Astrocyte (in vitro differentiated cells and primary cell): ENCODE measurements at regions not wholly inside any gene's neighbourhood (a gene's known extent, or its start where the extent isn't known, plus 50 kb on each side); places are given as distances from the start of the nearest gene placed in this dataset.

Experiments
- DNase-seq: peaks from one replicate; pipeline ENCODE4 v3.0.0-alpha.2; 2010; ENCODE audit warnings: low read depth
- FAIRE-seq: peaks from 2 replicates; lab custom pipeline; 2011; peaks lifted over from hg19 to GRCh38; lab: Jason Lieb, UNC
- H2AFZ ChIP-seq: 2 replicates; pipeline ENCODE4 v1.6.0; 2012; ENCODE audit warnings: low read depth, low read length, inconsistent platforms
- H3K27ac ChIP-seq: 2 replicates; pipeline ENCODE4 v1.5.1; 2011; ENCODE audit warnings: low read depth, low read length, inconsistent platforms
- H3K27me3 ChIP-seq: 2 replicates; pipeline ENCODE4 v1.6.0; 2011; ENCODE audit warnings: low read length, inconsistent platforms; ENCODE audit not compliant: insufficient read depth
- H3K36me3 ChIP-seq: 2 replicates; pipeline ENCODE4 v1.5.1; 2011; ENCODE audit warnings: low read length, inconsistent platforms; ENCODE audit not compliant: insufficient read depth
- H3K4me1 ChIP-seq: 2 replicates; pipeline ENCODE4 v1.5.1; 2011; ENCODE audit warnings: low read length, inconsistent platforms; ENCODE audit not compliant: insufficient read depth
- H3K4me2 ChIP-seq: 2 replicates; pipeline ENCODE4 v1.6.0; 2012; ENCODE audit warnings: low read length, inconsistent platforms
- H3K4me3 ChIP-seq: 2 replicates; pipeline ENCODE4 v1.5.1; 2011; ENCODE audit warnings: low read depth, mild to moderate bottlenecking, low read length, inconsistent platforms; ENCODE audit not compliant: insufficient read depth
- H3K79me2 ChIP-seq: 2 replicates; pipeline ENCODE4 v1.6.0; 2012; ENCODE audit warnings: mild to moderate bottlenecking, low read length, inconsistent platforms; ENCODE audit not compliant: insufficient read depth
- H3K9ac ChIP-seq: 2 replicates; pipeline ENCODE4 v1.6.0; 2012; ENCODE audit warnings: mild to moderate bottlenecking, low read length, inconsistent platforms
- H3K9me3 ChIP-seq: 2 replicates; pipeline ENCODE4 v1.5.1; 2012; ENCODE audit warnings: low read depth, mild to moderate bottlenecking, low read length, inconsistent platforms; ENCODE audit not compliant: insufficient read depth
- H4K20me1 ChIP-seq: 2 replicates; pipeline ENCODE4 v1.6.0; 2012; ENCODE audit warnings: low read length, inconsistent platforms; ENCODE audit not compliant: insufficient read depth
- H3K27ac Mint-ChIP-seq: one replicate; pipeline ENCODE4 v1.8.0; 2021; ENCODE audit warnings: mild to moderate bottlenecking, mixed read lengths; ENCODE audit not compliant: unreplicated experiment
- H3K27me3 Mint-ChIP-seq: one replicate; pipeline ENCODE4 v1.8.0; 2021; ENCODE audit warnings: low read depth, mixed read lengths; ENCODE audit not compliant: unreplicated experiment
- H3K36me3 Mint-ChIP-seq: one replicate; pipeline ENCODE4 v1.8.0; 2021; ENCODE audit warnings: low read depth, mixed read lengths; ENCODE audit not compliant: unreplicated experiment
- H3K4me1 Mint-ChIP-seq: one replicate; pipeline ENCODE4 v1.8.0; 2021; ENCODE audit warnings: low read depth, mixed read lengths; ENCODE audit not compliant: unreplicated experiment
- H3K4me3 Mint-ChIP-seq: one replicate; pipeline ENCODE4 v1.8.0; 2021; ENCODE audit warnings: mild to moderate bottlenecking, moderate library complexity, mixed read lengths; ENCODE audit not compliant: unreplicated experiment
- H3K9me3 Mint-ChIP-seq: one replicate; pipeline ENCODE4 v1.8.0; 2021; ENCODE audit warnings: mild to moderate bottlenecking, mixed read lengths; ENCODE audit not compliant: unreplicated experiment
- EZH2 ChIP-seq: IDR thresholded peaks from 2 replicates; pipeline ENCODE4 v1.6.1; 2012; ENCODE audit warnings: mild to moderate bottlenecking, low read length, inconsistent platforms; ENCODE audit not compliant: insufficient read depth
- TF ChIP-seq, protein P1 (sequence below): IDR thresholded peaks from 2 replicates; pipeline ENCODE4 v1.5.1; 2011; ENCODE audit warnings: low read depth, mild to moderate bottlenecking, inconsistent platforms, low read length, moderate library complexity; ENCODE audit not compliant: insufficient read depth

DNA sequence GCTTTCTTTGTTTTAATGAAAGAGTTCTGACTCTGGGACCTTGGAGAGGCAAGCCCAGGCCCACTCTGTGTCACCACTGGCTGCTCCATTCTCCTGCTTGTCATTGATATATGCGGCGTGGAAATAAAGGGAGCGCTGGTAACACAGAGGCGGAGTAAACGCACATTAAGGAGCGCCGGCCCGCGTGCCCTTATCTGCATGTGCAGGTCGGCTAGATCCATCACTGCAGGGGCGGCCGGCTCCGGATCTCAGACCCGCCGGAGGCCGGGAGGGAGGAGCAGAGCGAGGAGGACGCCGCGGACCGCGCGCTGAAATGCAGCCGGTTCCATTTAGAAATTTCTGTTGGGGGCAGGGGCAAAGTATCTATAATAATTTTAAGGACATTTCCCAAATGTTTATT is 70.8 kb downstream of the MRPL36 start:
- DNase-seq (no peak), FAIRE-seq (no peak)
- H3K4me3 ChIP-seq, result no peak overlapping the region
- H3K27me3 Mint-ChIP-seq, result peaks cover 28% of the 10 kb centered on the region
- H3K27ac ChIP-seq, result no peak overlapping the region
- no peak overlapping the region for H3K4me2 ChIP-seq
- no peaks in the 10 kb centered on the region for H3K4me1 Mint-ChIP-seq
- no peaks in the 10 kb centered on the region for H4K20me1 ChIP-seq
- no peak overlapping the region for H3K4me3 Mint-ChIP-seq
- TF ChIP-seq, protein P1, sequence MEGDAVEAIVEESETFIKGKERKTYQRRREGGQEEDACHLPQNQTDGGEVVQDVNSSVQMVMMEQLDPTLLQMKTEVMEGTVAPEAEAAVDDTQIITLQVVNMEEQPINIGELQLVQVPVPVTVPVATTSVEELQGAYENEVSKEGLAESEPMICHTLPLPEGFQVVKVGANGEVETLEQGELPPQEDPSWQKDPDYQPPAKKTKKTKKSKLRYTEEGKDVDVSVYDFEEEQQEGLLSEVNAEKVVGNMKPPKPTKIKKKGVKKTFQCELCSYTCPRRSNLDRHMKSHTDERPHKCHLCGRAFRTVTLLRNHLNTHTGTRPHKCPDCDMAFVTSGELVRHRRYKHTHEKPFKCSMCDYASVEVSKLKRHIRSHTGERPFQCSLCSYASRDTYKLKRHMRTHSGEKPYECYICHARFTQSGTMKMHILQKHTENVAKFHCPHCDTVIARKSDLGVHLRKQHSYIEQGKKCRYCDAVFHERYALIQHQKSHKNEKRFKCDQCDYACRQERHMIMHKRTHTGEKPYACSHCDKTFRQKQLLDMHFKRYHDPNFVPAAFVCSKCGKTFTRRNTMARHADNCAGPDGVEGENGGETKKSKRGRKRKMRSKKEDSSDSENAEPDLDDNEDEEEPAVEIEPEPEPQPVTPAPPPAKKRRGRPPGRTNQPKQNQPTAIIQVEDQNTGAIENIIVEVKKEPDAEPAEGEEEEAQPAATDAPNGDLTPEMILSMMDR, result no peak
- no peak for TF ChIP-seq EZH2
- no peaks in the 10 kb centered on the region for H3K27me3 ChIP-seq
- H3K9me3 Mint-ChIP-seq, result no peaks in the 10 kb centered on the region
- no peak overlapping the region for H2AFZ ChIP-seq
- H3K27ac Mint-ChIP-seq, result no peak overlapping the region
- no peaks in the 10 kb centered on the region for H3K36me3 ChIP-seq
- no peaks in the 10 kb centered on the region for H3K36me3 Mint-ChIP-seq
- H3K4me1 ChIP-seq, result no peaks in the 10 kb centered on the region
- no peaks in the 10 kb centered on the region for H3K79me2 ChIP-seq
- H3K9ac ChIP-seq, result no peak overlapping the region
- H3K9me3 ChIP-seq, result no peaks in the 10 kb centered on the region

DNA sequence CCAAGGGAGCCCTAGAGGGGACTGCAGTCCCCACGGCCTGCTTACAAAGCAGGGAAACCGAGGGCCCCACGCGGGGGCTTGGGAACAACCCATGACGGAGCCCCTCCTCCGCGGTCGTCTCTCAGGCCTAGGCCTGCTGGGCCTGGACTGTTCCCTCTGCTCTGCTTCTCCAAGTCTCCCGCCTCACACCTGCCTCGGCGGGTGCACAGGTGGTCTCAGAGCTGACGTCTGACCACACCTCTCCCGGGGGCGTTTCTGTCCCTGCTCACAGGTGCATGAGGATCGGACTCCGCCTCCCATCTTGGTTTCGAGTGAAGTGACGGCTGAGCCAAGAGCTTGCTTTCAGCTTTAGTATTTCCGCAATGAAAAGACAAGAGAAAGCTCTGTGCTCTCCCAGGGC is 72.1 kb downstream of the MRPL36 start:
- no peaks in the 10 kb centered on the region for H3K36me3 Mint-ChIP-seq

DNA sequence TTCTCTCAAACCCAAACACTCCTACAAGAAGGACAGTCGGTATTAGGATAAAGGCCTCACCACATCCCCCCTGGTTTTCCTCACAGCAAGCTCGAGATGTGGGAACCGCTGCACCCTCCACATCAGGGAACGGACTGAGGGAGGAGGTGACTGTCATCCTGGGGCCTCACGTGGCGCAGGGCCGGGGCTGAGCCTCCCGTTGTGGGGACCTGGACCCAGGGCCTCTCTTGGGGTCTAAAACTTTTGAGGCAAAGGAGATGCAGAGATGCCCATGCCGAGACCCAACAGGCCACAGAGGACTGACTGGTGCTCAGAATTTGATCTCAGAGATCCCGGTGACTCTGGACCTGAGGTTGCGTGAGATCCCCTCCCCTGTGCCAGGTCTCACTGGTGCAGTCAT is 72.7 kb downstream of the MRPL36 start:
- TF ChIP-seq, protein P1, result no peak
- no peak for TF ChIP-seq EZH2
- Mint-ChIP-seq H3K4me1 (no peaks in the 10 kb centered on the region), H3K36me3 (no peaks in the 10 kb centered on the region), H3K4me3 (no peak overlapping the region), H3K9me3 (no peaks in the 10 kb centered on the region), H3K27me3 (peaks cover 24% of the 10 kb centered on the region), H3K27ac (no peak overlapping the region)
- Histone ChIP-seq H3K4me1 (no peaks in the 10 kb centered on the region), H4K20me1 (no peaks in the 10 kb centered on the region), H3K27me3 (no peaks in the 10 kb centered on the region), H3K27ac (no peak overlapping the region), H3K4me3 (no peak overlapping the region), H2AFZ (no peak overlapping the region), H3K79me2 (no peaks in the 10 kb centered on the region), H3K36me3 (no peaks in the 10 kb centered on the region), H3K4me2 (no peak overlapping the region), H3K9ac (no peak overlapping the region), H3K9me3 (no peaks in the 10 kb centered on the region)
- no peak for DNase-seq
- no peak for FAIRE-seq

More for the DNA sequence above, 72.1 kb downstream of the MRPL36 start:
- H4K20me1 ChIP-seq, result no peaks in the 10 kb centered on the region
- Mint-ChIP-seq H3K4me1 (no peaks in the 10 kb centered on the region), H3K27ac (no peak overlapping the region), H3K9me3 (no peaks in the 10 kb centered on the region), H3K4me3 (no peak overlapping the region), H3K27me3 (peaks cover 26% of the 10 kb centered on the region)
- no peaks in the 10 kb centered on the region for H3K4me1 ChIP-seq
- FAIRE-seq (no peak), DNase-seq (no peak)
- no peaks in the 10 kb centered on the region for H3K79me2 ChIP-seq
- H2AFZ ChIP-seq, result no peak overlapping the region
- no peak overlapping the region for H3K4me2 ChIP-seq
- no peaks in the 10 kb centered on the region for H3K9me3 ChIP-seq
- no peak overlapping the region for H3K9ac ChIP-seq
- no peaks in the 10 kb centered on the region for H3K27me3 ChIP-seq
- no peak overlapping the region for H3K4me3 ChIP-seq
- no peak for TF ChIP-seq EZH2
- TF ChIP-seq, protein P1, result no peak
- no peaks in the 10 kb centered on the region for H3K36me3 ChIP-seq
- no peak overlapping the region for H3K27ac ChIP-seq
